Forelimb muscle (tissue), 1 donor: ENCODE measurements at regions not wholly inside any gene's neighbourhood (a gene's known extent, or its start where the extent isn't known, plus 50 kb on each side); places are given as distances from the start of the nearest gene placed in this dataset.

Experiments
- DNase-seq: peaks from one replicate; pipeline ENCODE4 v3.0.0-alpha.2; 2013; ENCODE audit warnings: low read depth

DNA sequence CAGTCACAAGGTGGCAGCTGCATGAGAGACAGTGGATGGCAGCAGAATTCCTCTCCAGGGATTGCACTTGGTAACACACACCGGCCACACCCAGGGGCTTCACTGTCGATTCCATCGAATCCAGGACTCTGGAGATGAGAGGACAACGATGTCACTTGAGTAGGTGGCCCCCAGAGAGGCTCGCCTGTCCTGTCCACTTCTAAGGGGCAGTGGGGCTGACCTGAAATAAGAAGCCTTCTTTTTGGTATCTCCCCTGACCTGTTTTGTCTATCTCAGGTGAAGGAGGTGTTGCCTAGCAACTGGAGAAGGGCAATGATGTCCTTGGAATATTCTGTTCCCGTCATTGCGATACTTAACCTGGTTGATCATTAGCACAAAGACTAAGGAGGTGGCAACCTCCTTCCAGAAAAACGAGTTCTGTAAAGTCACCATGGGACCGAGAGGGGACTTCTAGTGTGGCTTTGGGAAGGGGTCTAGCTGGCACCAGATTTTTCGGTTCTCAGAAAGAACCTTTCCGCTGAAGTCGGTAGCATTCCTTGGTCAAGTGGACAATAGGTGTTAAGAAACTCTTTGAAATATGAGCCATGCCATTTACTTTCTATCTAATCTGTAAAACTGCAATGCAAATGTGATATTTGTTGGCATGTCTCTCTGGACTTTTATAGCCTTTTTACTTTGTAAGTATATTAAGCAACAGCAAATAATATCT lies 85.2 kb upstream of the TMPRSS2 start:
- no peak for DNase-seq

GRCh38 chr21:41589620-41590175 lies 81.7 kb upstream of the TMPRSS2 start:
- DNase-seq = no peak

- no peak for DNase-seq
Observed at GRCh38 chr21:41589131-41589530, 81.2 kb upstream of the TMPRSS2 start.

DNA sequence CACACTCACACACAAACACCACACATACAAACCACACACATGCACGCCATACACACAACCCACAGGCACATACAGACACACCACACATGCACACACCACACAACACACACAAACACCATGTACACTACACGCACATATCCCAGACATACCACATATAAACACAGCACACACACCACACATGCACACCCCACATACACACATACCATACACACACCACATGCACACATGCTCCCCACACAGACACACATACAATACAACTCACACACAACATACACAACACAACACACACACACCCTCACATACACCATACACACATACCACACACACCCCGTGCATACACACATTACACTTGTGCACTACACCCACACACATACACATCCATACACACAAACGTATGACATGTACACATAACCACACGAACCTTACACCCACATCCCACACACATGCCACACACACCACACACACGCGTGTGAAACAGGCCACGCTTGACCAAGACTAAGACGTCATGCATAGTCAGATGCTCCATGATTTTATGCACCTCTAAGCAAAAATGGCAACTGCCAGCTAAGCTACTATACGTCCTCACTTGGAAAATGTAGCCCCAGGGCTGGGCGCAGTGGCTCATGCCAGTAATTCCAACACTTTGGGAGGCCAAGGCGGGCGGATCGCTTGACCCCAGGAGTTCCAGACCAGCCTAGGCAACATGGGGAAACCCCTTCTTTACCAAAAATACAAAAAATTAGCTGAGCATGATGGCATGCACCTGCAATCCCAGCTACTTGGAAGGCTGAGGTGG lies 77.4 kb upstream of the TMPRSS2 start:
- no peak for DNase-seq

GRCh38 chr21:41584603-41585176 lies 76.7 kb upstream of the TMPRSS2 start:
- no peak for DNase-seq

GRCh38 chr21:41583274-41583790 lies 75.4 kb upstream of the TMPRSS2 start:
- DNase-seq = no peak

- DNase-seq = no peak
Observed at GRCh38 chr21:41582866-41583265, 74.9 kb upstream of the TMPRSS2 start.

GRCh38 chr21:41582298-41582840 lies 74.4 kb upstream of the TMPRSS2 start:
- no peak for DNase-seq

- DNase-seq = no peak
Observed at GRCh38 chr21:41581592-41582228, 73.8 kb upstream of the TMPRSS2 start.

DNA sequence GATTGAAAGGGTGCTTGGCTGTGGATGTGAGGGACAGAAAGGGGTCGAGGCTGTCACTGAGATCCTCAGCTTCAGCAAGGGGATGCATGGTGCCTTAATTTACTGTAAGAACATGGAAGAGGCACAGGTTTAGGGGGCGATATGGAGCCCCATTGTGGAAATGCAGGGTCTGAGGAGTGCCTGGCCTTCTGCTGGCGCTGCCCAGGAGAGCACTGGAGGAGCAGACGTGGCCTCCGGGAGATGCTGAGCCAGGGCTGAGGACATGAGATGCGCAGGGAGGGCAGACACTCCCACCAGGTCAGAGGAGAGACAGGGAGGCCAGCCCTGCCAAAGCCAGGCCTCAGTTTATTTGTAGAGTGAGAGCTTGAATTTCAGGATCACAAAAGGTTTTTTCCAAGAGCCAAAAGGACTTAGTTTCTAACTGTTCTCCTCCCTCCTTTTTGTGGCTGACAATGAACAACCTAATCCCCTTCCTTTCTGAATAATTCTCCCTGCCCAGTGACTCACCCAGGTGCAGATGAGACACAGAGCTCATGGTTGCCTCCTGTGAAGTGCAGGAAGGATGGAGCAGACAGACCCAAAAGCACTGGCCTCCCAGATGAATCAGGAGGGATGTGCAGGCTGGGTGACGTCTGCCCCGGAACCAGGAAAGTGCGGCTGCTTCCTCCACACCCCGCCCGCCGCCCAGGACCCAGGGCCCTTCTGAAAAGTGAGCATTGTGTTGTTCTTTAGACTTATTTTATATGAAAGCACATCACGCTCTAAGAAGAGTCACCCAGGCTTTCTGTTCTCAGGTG lies 73.0 kb upstream of the TMPRSS2 start:
- DNase-seq = no peak

DNA sequence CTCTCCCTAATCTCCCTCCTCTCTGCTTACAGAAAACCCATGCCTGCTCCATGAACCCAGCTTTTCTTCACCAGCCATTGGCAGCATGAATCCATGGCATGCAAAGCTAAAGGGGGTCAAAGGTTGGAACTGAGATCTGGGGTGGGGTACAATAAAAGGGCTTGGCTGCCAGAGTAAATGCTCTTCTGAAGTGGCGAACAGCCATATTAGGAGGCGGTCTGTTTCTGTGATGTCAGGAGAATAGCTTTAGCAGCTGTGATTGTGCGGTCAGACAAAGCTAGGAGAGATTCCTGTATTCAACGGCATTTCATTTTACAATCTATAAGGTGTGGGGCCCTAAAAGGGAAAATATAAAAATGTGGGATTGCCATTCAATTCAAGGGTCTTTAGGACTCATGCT lies 71.7 kb upstream of the TMPRSS2 start:
- DNase-seq = no peak

DNA sequence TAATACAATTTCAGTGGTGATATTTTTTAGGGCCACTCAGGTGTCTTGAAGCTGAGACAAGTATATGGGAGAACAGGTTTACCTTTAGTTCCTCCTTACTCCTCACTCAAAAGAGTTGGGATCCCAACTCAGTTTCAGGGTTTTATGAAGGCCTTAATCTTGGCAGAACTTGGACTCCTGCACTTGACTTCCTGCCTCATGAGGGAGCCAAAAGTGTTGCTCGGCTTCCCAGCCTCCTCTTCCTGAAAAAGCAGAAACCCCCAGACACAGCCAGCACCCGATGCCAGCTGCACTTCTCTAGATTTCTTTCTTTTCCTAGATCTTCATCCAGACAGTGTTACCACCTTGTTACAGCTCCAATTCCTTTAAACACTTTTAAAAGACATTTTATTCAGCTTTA lies 70.8 kb upstream of the TMPRSS2 start:
- DNase-seq = no peak

- DNase-seq = no peak
Observed at GRCh38 chr21:41578083-41578482, 70.1 kb upstream of the TMPRSS2 start.

- DNase-seq = no peak
Observed at GRCh38 chr21:41576013-41576615, 68.2 kb upstream of the TMPRSS2 start.

GRCh38 chr21:41573902-41574690 lies 66.1 kb upstream of the TMPRSS2 start:
- no peak for DNase-seq

GRCh38 chr21:41571938-41572510 lies 64.1 kb upstream of the TMPRSS2 start:
- DNase-seq = no peak

GRCh38 chr21:41570791-41571355 lies 62.9 kb upstream of the TMPRSS2 start:
- no peak for DNase-seq

- no peak for DNase-seq
Observed at GRCh38 chr21:41568606-41569385, 60.8 kb upstream of the TMPRSS2 start.
